Endothelial cell of umbilical vein (primary cell): ENCODE measurements at regions not wholly inside any gene's neighbourhood (a gene's known extent, or its start where the extent isn't known, plus 50 kb on each side); places are given as distances from the start of the nearest gene placed in this dataset.

Experiments used
- CTCF ChIP-seq, 2 donors: IDR thresholded peaks; 1 replicate in 1 of 2; 2 replicates in 1 of 2; pipeline ENCODE4 v1.5.1; 2011; ENCODE audit warnings: low read length in 2 of 2, mild to moderate bottlenecking in 2 of 2, moderate library complexity in 2 of 2, control low read depth in 1 of 2, inconsistent platforms in 1 of 2, low read depth in 1 of 2; ENCODE audit not compliant: insufficient read depth in 1 of 2; ENCODE audit errors: extremely low read depth in 1 of 2
- JUN ChIP-seq: IDR thresholded peaks from 2 replicates; pipeline ENCODE4 v1.6.1; 2011; ENCODE audit warnings: borderline replicate concordance, low read depth; ENCODE audit not compliant: insufficient read length, insufficient read depth
- MAX ChIP-seq: IDR thresholded peaks from 2 replicates; pipeline ENCODE4 v1.6.1; 2011; ENCODE audit not compliant: insufficient read depth, insufficient read length
- POLR2A ChIP-seq: IDR thresholded peaks from 2 replicates; pipeline ENCODE4 v1.6.1; 2012; ENCODE audit warnings: low read depth, mild to moderate bottlenecking, control low read depth, low read length
- POLR2AphosphoS5 ChIP-seq: IDR thresholded peaks from 2 replicates; pipeline ENCODE4 v1.6.1; 2012; ENCODE audit warnings: low read depth, mild to moderate bottlenecking, control low read depth, low read length, moderate library complexity; ENCODE audit not compliant: insufficient read depth

- TF ChIP-seq POLR2A: no peak
- no peak for TF ChIP-seq CTCF (IDR thresholded peaks at IDR 0.05; ENCODE audit: extremely low read depth in 1 of 2, insufficient read depth in 1 of 2, low read depth in 1 of 2, low read length in 2 of 2)
- TF ChIP-seq POLR2AphosphoS5: no peak
- TF ChIP-seq MAX: no peak
- TF ChIP-seq JUN: no peak
Measured at GRCh38 chr14:62420847-62421246, 624.4 kb downstream of the KCNH5 start.
